Cerebellar cortex (tissue), 1 donor: ENCODE measurements at regions not wholly inside any gene's neighbourhood (a gene's known extent, or its start where the extent isn't known, plus 50 kb on each side); places are given as distances from the start of the nearest gene placed in this dataset.
"Not testable (repeated sequence)": the region's sequence is repeated elsewhere in the genome, so short reads cannot be mapped to it uniquely, and the experiment has no call there.

Experiments used
- DNase-seq: peaks from one replicate; pipeline ENCODE4 v3.0.0-alpha.2; 2015; ENCODE audit warnings: low spot score

GRCh38 chr5:177857642-177858200 is 75.0 kb upstream of the FAM153A start:
- DNase-seq, result not testable (repeated sequence)

DNA sequence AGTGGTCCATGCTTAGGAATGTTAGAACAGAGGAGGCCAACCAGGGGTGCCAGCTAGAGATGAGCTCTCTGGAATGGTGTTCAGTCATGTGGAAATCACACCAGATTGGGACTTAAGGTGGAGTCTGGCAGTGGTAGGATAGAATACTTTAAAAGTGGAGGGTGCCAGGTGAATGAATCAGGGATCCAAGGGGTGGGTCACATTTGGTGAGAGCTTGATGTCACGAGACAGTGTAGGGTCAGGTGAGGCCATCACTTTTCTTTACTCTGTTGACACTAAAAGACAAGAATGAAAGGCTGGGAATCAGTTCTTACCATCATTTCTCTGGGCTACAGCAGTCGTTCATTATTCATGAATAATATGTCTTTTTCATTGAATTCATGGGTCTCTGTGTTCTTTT is 73.8 kb upstream of the FAM153A start:
- DNase-seq, result not testable (repeated sequence)

- not testable (repeated sequence) for DNase-seq
These were observed 65.2 kb upstream of the FAM153A start for GRCh38 chr5:177847914-177848313.

DNA sequence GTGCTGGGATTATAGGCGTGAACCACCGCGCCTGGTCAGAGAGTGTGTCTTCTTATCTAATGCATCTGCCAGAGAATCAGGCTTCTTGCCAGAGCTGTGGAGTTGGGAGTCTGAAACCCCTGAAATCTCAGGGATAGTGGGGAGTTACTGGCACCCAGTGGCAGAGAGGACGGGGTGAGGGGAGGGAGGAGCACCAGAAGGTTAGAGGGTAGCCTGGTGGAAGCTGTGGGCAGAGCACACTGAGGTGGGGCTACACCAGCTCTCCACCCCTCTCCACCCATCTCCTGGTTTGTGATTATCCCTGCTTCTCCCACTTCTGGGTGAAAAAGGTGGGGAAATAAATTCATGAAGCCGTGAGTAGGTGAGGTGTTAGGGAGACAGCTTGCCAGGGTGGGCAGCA is 63.9 kb upstream of the FAM153A start:
- not testable (repeated sequence) for DNase-seq

DNA sequence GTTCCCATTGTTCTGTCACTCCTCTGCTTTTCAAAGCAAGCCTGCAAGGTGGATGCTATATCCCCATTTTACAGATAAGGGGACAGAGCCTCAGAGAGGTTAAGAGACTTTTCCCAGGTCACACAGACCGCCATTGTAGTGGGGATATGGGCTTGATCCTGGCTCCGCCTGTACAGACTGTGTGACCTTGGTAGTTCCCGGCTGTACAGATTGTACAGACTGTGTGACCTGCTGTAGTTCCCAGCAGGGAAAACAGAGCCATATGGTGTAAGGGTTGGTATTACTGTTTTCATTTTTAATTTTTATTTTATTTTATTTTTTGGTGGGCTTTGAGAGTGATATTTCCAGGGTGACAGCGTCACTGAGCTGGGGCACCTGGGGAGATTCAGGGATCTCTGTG is 63.2 kb upstream of the FAM153A start:
- not testable (repeated sequence) for DNase-seq

DNA sequence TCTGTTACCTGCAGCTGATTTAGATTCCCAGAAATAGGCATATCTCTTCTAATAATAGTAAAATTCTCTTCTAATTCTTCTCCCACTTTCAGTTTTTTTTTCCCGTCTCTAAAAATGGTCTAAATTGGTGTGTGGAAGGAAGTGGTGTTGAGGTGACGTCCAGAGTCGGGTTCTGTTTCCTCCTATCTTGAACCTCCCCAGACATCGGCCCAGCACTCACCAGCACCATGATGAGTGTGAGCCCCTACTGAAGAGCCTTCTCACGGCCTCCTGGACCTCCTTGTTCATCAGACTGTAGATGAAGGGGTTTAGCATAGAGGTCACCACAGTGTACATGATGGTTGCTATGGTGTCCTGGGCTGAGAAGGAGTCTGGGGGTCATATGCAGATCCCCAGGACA is 53.5 kb upstream of the FAM153A start:
- DNase-seq, result not testable (repeated sequence)
